ENCODE measurements at regions not wholly inside any gene's neighbourhood (a gene's known extent, or its start where the extent isn't known, plus 50 kb on each side); places are given as distances from the start of the nearest gene placed in this dataset.

GRCh38 chr11:93929407-93929806, 79.0 kb upstream of the VSTM5 start:
- no peak for TF ChIP-seq CTCF (IDR thresholded peaks at IDR 0.05)
- TF ChIP-seq EZH2 (IDR thresholded peaks at IDR 0.05; ENCODE audit: borderline replicate concordance, insufficient read depth, low read depth, low read length, poor library complexity, severe bottlenecking): no peak

Data from B cell (primary cell).